KG1 (cell line): ENCODE measurements at regions not wholly inside any gene's neighbourhood (a gene's known extent, or its start where the extent isn't known, plus 50 kb on each side); places are given as distances from the start of the nearest gene placed in this dataset.

Experiments
- DNase-seq: peaks from one replicate; lab custom pipeline; 2025; lab: John Stamatoyannopoulos, UW

DNA sequence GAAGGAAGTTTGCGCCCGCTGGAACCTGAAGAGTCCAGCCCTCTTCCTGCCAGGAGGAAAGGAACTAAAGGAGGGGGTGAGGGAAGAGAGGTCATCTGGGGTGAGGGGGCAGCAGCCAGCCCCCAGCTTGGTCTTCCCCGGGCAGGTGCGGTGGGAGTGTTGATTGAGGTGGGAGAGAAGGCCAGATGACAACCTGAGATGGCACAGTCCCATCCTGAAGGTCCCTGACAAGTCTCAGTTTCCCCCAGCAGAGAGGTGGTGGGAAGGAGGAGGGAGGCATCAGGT is 240.9 kb downstream of the HAUS1 start:
- DNase-seq = no peak

DNA sequence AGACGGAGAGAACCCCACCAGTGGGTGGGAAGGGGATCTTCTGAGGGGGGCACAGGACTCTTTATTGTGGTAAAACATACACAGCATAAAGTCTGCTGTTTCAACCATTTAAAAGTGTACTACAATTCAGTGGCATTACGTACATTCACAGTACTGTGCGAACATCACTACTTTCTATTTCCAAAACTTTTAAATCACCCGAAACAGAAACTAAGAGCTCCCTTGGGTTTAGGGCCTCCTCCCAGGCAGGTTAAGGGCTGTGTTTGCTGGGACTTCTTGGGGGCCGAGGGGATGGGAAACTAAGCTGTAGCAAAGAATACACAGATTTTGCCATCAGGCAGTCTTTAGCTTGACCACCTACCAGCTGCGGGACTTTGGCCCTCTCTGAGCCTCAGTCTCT is 242.0 kb downstream of the HAUS1 start:
- no peak for DNase-seq

GRCh38 chr18:46346896-46347630 is 242.9 kb downstream of the HAUS1 start:
- no peak for DNase-seq

GRCh38 chr18:46350598-46351159 is 246.5 kb downstream of the HAUS1 start:
- no peak for DNase-seq

GRCh38 chr18:46352520-46353250 is 248.5 kb downstream of the HAUS1 start:
- DNase-seq = no peak

- no peak for DNase-seq
Measured at GRCh38 chr18:46353460-46353859, 249.3 kb downstream of the HAUS1 start.

DNA sequence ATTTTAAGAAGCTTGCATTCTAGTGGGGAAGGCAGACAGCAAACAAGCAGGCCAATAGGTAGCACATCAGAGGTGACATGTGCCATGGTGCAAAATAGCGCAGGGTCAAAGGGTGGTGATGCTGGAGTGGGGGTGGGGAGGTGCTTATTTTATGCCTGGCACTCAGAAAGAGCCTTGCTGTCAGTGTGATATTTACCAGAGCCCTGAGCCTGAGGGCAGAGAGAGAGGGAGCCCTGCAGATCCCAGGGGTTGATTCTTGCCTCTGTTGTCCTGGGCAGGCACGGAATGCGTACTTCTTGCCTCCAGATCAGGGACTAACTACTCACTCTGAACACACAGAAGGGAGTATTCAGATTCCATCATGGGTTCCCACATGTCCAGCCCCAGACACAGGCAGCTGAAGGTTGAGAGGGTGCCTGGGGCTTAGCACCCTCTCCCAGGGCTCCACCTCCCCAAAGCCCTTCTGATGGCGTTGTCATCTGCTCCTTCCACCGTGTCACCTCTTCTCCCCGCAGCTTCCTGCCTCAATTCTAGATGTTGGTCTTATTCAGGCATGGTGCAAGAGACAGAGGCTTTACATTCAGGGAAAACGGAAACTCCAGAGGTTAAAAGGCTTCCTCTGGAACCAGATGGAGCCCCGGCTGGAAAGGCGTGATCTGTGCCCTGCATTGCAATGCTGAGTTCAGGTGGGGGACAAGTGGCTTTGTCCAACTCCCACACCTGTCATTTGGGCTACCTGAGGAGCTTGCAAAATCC is 252.3 kb downstream of the HAUS1 start:
- DNase-seq = no peak

DNA sequence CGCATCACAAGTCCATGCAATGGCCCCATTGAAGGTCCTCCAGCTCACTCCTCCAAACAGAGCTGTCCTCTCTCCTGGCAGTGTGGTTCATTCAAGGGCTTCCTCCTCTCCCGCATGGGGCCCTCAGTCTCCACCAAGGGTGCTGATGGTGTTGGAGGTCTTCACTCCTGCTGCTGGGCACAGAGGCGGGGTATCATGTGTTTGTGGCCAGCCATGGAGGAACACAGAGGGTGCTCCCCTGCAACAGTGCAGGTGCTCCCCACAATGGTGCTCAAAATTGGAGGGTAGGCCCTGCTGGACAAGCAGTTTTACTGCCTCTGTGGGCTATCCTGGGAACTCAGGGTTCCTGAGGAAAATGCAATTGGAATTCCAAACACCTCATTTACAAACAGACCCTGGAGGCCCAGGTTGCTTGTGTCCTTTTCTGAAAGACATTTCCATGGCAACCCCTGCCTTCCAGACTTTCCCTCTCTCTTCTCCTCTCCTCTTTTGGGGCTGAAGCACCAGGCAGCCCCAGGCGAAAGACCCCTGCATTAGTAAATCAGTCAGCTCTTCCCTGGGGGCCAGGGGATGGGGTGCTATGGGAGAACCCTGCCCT is 256.0 kb downstream of the HAUS1 start:
- DNase-seq = no peak

DNA sequence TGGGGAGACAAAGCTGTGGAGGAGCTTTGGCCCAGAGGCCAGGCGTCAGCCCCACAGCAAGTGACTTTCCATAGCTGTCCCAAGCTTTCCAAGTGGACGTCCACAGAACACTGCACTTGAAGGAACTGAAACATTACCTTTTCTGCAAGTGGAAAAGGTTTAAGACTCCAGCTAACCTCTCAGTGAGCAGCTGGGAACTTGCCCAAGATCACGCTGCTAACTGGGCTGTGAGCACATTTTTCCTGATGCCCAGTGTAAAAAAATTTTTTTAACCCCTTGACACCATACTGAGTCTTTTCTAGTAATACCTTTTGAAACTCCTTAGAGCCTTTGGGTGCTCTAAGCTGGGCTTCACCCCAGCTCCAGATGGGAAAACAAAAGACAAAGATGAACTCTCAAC is 256.7 kb downstream of the HAUS1 start:
- DNase-seq = no peak

- no peak for DNase-seq
Measured at GRCh38 chr18:46362533-46362932, 258.3 kb downstream of the HAUS1 start.

GRCh38 chr18:46364048-46364447 is 259.9 kb downstream of the HAUS1 start:
- DNase-seq = no peak

DNA sequence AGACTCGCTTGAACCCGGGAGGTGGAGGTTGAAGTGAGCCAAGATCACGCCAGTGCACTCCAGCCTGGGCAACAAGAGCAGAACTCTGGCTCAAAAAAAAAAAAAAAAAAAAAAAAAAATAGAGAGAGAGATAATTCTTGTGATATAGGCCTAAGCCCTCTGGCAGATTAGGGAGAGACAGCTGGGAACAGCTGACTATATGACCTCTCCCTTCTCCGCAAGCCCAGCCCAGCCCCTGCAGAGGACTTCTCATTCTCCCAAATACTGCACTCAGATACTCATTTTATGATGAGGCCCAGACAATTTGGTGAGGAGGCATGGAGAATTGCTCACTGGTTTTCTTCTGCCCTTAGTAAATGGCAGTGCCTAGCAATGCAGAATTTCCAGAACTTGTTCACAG is 262.0 kb downstream of the HAUS1 start:
- DNase-seq = no peak

GRCh38 chr18:46366751-46367376 is 262.7 kb downstream of the HAUS1 start:
- no peak for DNase-seq

DNA sequence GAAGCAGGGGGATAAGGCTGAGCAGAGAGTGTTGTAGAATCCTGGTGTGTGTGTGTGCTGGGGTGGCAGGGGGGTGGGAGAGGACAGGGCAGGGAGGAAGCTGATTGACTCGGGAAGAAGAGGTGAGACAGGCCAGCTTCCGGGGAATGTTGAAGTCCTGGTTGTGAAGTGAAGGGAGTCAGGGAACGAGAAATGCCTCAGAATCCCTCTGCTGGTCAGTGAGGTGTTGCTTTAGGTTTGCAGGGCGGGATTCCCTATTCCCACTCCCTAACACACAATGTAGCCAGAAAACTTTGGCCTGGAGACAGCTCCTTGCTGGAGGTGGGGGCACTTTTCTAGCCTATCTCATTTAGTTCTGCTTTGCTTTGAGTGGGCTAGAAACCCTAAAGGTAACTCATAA is 265.1 kb downstream of the HAUS1 start:
- no peak for DNase-seq

DNA sequence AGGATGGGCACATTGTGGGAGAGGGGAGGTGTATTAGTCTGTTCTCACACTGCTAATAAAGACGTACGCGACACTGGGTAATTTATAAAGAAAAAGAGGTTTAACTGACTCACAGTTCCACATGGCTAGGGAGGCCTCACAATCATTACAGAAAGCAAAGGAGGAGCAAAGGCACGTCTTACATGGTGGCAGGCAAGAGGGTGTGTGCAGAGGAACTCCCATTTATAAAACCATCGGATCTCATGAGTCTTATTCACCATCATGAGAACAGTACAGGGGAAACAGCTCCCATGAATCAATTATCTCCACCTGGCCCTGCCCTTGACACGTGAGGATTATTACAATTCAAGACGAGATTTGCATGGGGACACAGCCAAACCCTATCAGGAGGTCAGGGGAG is 266.7 kb downstream of the HAUS1 start:
- no peak for DNase-seq

DNA sequence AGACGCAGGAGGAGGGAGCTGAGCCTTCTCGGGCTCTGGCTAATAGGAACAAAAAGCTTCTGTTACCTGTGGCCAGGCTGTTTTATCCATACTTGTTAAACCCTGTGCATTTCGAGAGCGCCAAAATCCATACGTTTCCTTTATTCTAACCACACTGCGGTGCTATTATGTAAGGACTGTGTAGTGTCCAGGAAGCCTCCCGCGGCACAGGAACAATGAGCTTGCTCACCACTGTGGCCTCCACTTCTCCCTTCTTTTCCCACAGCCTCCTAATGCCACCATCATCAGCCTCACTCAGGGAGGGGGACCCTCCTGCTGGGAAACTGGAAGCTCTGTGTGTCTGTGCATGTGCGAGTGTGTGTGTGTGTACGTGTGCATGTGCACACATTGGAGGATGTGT is 268.5 kb downstream of the HAUS1 start:
- DNase-seq = no peak

- DNase-seq = no peak
Measured at GRCh38 chr18:46373131-46373530, 268.9 kb downstream of the HAUS1 start.

DNA sequence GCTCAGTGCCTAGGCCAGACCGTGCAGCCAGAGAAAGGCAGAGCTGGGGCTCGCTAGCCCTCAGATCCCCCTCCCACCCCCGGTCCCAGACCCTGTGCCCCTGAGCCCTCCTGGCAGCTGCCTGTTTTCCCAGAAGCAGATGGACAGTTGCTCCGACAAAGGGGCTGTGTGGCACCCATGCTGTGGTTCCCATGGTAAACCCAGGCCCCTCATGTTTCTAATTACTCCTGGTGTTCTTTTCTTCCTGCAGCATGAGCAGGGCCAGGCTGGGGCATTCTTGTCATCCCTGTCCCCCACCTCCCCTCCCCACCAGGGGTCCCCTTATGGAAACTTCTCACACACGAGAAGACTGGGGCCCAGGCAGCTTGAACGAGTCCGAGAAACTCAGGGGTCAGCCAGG is 269.6 kb downstream of the HAUS1 start:
- DNase-seq = no peak

DNA sequence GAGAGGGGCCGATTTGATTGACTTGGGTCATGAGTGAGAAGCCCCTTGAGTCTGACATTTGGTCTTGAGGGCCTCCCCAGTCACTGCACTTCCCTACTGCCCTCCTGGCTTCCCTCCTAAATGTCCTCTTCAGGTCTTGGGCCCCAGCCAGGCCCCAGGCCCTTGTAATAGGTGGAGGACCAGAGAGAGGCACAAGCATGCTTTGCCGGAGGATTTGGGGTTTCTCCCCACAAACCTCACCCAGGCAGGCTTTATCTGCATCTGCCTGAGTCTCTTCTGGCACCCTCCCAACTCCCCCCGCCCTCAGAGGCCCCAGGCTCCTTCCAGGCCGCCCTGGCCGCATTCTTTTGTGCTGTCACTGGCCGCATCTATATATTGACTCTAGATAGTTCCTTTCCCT is 270.7 kb downstream of the HAUS1 start:
- DNase-seq = no peak

DNA sequence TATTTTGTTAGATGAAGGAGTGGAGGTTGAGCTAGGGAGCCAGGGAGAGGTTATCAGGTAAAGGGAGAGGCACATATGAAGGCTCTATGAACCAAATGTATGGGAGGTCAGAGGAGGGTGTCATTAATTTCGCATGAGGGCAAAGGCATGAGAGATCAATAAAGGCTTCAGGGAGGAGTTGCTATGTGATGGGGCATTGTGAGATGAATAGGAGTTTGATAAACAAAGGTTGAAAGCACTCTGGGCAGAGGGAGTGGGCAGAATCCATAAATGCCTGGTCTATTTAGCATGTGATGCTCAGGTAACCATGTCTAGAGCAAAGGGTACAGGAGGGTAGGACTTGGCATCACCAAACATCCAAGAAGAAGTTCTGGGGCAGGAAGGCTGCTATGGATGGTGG is 273.4 kb downstream of the HAUS1 start:
- DNase-seq = no peak

- DNase-seq = no peak
Measured at GRCh38 chr18:46378126-46378863, 274.1 kb downstream of the HAUS1 start.

- DNase-seq = no peak
Measured at GRCh38 chr18:46378864-46379207, 274.7 kb downstream of the HAUS1 start.
